BJ (cell line): ENCODE measurements at regions not wholly inside any gene's neighbourhood (a gene's known extent, or its start where the extent isn't known, plus 50 kb on each side); places are given as distances from the start of the nearest gene placed in this dataset.

Experiments
- CTCF ChIA-PET: fragments of 350-600 bp; formaldehyde crosslinking; extraction: SDS; loops from one replicate; lab custom pipeline; 2021; ENCODE audit warnings: antibody characterized with exemption, inconsistent platforms; lab: Yijun Ruan, JAX
- POLR2A ChIA-PET: fragments of 300-600 bp; sonication (Branson Sonifier 250); formaldehyde crosslinking; extraction: SDS; loops from one replicate; lab custom pipeline; 2021; ENCODE audit warnings: antibody characterized with exemption; lab: Charles Lee
- DNase-seq: peaks from one replicate; pipeline ENCODE4 v3.0.0-alpha.2; 2011; ENCODE audit warnings: low read depth
- H3K27me3 ChIP-seq: 2 replicates; pipeline ENCODE4 v1.6.0; 2011; ENCODE audit warnings: low read length; ENCODE audit not compliant: control insufficient read depth, insufficient read depth
- H3K36me3 ChIP-seq: 2 replicates; pipeline ENCODE4 v1.5.1; 2011; ENCODE audit warnings: low read length; ENCODE audit not compliant: control insufficient read depth, insufficient read depth
- H3K4me3 ChIP-seq: 2 replicates; pipeline ENCODE4 v1.5.1; 2011; ENCODE audit warnings: low read depth, mild to moderate bottlenecking, control low read depth, low read length
- CTCF ChIP-seq: IDR thresholded peaks from 2 replicates; pipeline ENCODE4 v1.5.1; 2011; ENCODE audit warnings: low read depth, mild to moderate bottlenecking, control low read depth, inconsistent platforms, low read length, moderate library complexity; ENCODE audit not compliant: insufficient read depth

GRCh38 chr11:121367001-121367843 is 74.7 kb downstream of the SC5D start:
- H3K36me3 ChIP-seq, result no peaks in the 10 kb centered on the region
- no peak for DNase-seq
- no peaks in the 10 kb centered on the region; the same call in 1 of the 2 replicates for H3K27me3 ChIP-seq
- POLR2A ChIA-PET, result no interaction called here
- no peak overlapping the region for H3K4me3 ChIP-seq
- CTCF ChIA-PET, result interaction anchor here (0.7 to 0.9 kb wide), 2 partner anchors 11 to 75 kb away, joined by 3 read pairs; partner anchors contain the start of gene SC5D
- no peak for TF ChIP-seq CTCF

- DNase-seq, result no peak
- no peak for TF ChIP-seq CTCF
- H3K4me3 ChIP-seq, result no peak overlapping the region
- no peaks in the 10 kb centered on the region for H3K36me3 ChIP-seq
- no peaks in the 10 kb centered on the region; the same call in 1 of the 2 replicates for H3K27me3 ChIP-seq
- ChIA-PET CTCF (interaction anchor here (0.9 kb wide), 1 partner anchor 76 kb away, joined by 3 read pairs; the partner anchor contains the start of gene SC5D), POLR2A (no interaction called here)
Measured at GRCh38 chr11:121367844-121368225, 75.3 kb downstream of the SC5D start.

- Histone ChIP-seq H3K4me3 (no peak overlapping the region), H3K36me3 (no peaks in the 10 kb centered on the region), H3K27me3 (no peaks in the 10 kb centered on the region; the same call in 1 of the 2 replicates)
- POLR2A ChIA-PET, result no interaction called here
- no peak for DNase-seq
- TF ChIP-seq CTCF, result no peak
- CTCF ChIA-PET, result no interaction called here
Measured at GRCh38 chr11:121368364-121369240, 76.0 kb downstream of the SC5D start.

GRCh38 chr11:121369366-121369765 is 76.8 kb downstream of the SC5D start:
- ChIA-PET CTCF (interaction anchor here (1.1 kb wide), 1 partner anchor 14 kb away, joined by 3 read pairs; no protein-coding TSS in a partner anchor), POLR2A (no interaction called here)
- no peak overlapping the region for H3K4me3 ChIP-seq
- DNase-seq, result no peak
- H3K27me3 ChIP-seq, result no peaks in the 10 kb centered on the region; the same call in 1 of the 2 replicates
- TF ChIP-seq CTCF, result no peak
- no peaks in the 10 kb centered on the region for H3K36me3 ChIP-seq

- DNase-seq, result no peak
- no peak for TF ChIP-seq CTCF
- ChIA-PET POLR2A (no interaction called here), CTCF (interaction anchor here (1.1 kb wide), 1 partner anchor 11 kb away, joined by 4 read pairs; no protein-coding TSS in a partner anchor)
- no peaks in the 10 kb centered on the region; the same call in none of the 2 replicates for H3K27me3 ChIP-seq
- H3K36me3 ChIP-seq, result no peaks in the 10 kb centered on the region
- H3K4me3 ChIP-seq, result no peak overlapping the region
Measured at GRCh38 chr11:121372028-121372427, 79.5 kb downstream of the SC5D start.
